Esophagus mucosa (tissue), 1 donor: ENCODE measurements at regions not wholly inside any gene's neighbourhood (a gene's known extent, or its start where the extent isn't known, plus 50 kb on each side); places are given as distances from the start of the nearest gene placed in this dataset.
"Not testable (repeated sequence)": the region's sequence is repeated elsewhere in the genome, so short reads cannot be mapped to it uniquely, and the experiment has no call there.

Experiments
- ATAC-seq: fragments of 200-7000 bp; cut with Tn5 transposase; one replicate; pipeline ENCODE4 v1.9.1; 2020
- donor health status: DM: yes; HTN: yes; CAD: no.

GRCh38 chr14:87043667-87044200, 949.2 kb downstream of the GALC start:
- ATAC-seq = no peak

DNA sequence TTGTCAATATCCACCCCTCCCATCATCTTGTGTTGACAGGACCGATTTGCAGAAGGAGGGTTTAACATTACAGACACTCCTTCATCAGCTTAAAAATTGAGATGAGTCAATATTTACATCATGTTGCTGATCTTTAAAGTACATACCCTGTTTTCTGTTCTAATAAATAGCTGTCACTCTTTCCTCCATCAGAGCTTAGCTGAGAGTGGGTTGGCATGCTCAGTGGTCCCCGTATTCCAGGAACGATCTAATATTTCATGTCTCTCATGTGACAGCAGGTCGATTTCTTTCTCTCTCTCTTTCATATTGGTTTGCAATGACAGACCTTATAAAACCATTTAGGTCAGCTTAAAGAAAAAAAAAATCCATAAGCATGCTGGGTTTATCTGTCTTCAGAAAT, 950.6 kb downstream of the GALC start:
- no peak for ATAC-seq

GRCh38 chr14:87041290-87042020, 951.5 kb downstream of the GALC start:
- no peak for ATAC-seq

DNA sequence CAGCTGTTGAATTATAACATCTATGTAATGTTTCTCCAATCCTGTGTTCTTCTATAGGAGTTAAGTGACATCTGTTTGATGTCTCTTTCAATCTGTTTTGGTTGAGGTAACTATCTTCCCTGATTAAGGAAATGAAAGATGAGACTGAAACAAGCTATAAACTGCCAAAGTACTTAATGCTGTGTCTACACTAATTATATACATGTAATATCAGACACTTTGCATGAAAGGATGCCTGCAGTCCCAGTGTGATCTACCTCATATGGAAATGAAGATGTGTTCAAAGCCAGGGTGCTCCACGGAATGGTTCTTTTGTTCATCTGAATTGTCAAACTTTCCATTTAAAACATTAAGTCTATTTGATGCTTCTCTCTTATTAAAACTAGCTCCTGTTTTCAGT, 958.3 kb downstream of the GALC start:
- ATAC-seq = no peak

DNA sequence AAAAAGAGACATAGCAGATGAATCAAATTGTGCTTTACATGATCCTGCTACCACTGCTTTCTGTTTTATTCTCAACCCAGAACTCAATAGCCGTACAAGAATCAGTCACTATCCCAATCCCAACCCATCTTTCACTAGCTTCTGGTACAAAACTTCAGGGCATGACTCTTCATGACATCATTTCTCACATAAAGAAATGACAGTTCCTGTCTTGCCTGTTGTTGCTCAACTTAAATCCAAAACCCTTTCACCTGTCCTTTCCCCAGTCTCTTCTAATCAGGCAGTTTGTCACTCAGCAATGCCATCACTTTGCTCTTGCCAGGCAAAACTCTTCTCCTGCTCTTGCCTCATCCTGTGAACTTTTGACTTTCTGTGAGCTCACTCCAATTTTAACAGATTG, 962.8 kb downstream of the GALC start:
- no peak for ATAC-seq

DNA sequence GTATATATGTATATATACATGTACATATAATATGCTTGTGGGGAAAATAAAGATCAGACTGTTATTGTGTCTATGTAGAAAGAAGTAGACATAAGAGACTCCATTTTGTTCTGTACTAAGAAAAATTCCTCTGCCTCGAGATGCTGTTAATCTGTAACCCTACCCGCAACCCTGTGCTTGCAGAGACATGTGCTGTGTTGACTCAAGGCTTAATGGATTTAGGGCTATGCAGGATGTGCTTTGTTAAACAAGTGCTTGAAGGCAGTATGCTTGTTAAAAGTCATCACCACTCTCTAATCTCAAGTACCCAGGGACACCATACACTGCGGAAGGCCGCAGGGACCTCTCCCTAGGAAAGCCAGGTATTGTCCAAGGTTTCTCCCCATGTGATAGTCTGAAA, 972.9 kb downstream of the GALC start:
- not testable (repeated sequence) for ATAC-seq

DNA sequence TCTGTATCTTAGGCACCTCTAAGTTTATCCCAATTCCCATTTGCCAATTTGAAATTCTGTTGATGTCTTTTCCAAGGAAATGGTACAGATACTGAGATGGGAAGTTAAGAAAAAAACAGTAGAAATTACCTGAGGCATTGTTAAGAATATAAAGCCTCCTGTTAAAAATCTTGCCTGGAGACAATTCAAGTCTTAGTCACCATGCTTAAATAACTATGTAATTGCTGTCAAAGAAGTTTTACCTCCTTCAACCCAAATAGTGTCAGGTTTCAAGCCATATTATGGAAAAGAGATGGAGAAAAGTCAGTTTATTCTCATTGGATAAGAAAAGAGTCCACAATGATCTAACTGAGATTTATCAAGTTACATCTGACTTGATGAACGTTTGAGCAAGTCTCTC, 974.7 kb downstream of the GALC start:
- ATAC-seq = no peak

- ATAC-seq = no peak
Observed at GRCh38 chr14:87017335-87017734, 975.6 kb downstream of the GALC start.

DNA sequence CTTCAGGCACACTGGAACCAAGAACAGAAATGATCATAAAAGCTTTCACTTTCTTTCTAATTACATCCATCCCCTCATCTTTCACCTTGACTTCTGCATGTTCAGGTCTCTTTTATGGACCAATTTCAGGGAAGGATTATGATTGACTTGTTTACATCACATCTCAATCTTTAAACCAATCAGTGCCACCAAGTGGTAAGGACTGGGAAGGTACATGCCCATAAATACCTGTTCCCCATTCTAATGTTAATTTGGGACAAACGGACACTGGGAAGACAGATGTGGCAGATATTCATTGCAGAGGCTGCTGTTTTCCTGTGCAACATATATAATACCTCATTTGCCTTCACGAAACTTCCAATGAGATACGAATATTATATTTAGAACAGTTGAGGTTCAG, 978.1 kb downstream of the GALC start:
- ATAC-seq = no peak

GRCh38 chr14:87013583-87013982, 979.4 kb downstream of the GALC start:
- no peak for ATAC-seq

DNA sequence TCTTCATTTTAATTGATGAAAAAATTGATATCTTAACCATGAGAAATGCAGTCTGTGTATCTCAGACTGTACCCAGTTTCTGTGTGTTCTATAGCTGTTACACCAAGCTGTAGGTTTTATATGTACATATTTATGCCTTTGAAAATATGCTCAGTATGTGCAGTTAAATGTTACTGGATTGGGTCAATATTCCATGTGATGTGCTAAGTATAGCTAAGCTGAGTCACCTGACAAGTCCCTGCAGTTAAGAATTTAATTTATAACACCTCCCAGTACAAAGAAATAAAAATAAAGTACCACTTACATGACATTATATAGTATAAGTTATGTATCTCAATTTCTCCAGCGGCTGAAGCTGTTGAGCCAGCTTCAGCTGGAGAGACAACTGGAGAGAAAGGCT, 984.0 kb downstream of the GALC start:
- ATAC-seq = no peak

GRCh38 chr14:87005280-87005679, 987.7 kb downstream of the GALC start:
- ATAC-seq = no peak

GRCh38 chr14:87002776-87003175, 990.2 kb downstream of the GALC start:
- no peak for ATAC-seq

GRCh38 chr14:87001333-87001732, 991.6 kb downstream of the GALC start:
- no peak for ATAC-seq

DNA sequence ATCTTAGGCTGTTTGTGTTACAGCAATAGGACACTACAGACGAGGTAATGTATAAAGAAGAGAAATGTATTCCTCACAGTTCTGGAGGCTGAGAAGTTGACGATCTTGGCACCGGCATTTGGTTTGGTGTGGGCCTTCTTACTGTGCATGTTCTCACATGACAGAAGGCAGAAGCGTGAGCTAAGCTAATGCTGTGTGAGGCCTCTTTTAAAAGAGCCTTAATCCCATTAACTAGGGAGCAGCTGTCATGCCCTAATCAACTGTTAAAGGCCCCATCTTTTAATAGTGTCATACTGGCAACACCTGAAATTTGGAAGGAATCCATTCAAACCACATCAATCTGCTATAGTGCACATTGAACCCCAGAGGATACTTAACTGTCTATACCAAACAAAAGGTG, 992.9 kb downstream of the GALC start:
- no peak for ATAC-seq

- ATAC-seq = no peak
Observed at GRCh38 chr14:86999036-86999435, 993.9 kb downstream of the GALC start.

DNA sequence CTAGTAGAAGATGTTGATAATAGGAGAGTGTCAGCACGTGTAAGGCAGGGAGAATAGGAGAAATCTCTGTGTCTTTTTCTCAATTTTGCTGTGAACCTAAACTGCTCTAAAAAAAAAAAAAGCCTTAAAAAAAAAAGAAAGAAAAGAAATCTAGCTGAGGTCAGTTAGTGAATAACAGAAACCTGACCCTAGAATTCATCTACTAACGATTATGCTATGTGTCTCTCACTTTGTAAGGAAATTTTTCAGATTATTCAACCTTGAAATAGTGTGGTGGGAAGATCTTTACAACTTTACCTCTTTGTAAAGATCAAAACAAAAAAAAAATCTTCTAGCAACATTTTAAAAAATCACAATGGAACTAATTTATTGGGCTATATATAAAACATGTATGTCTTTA, 995.7 kb downstream of the GALC start:
- ATAC-seq = no peak

DNA sequence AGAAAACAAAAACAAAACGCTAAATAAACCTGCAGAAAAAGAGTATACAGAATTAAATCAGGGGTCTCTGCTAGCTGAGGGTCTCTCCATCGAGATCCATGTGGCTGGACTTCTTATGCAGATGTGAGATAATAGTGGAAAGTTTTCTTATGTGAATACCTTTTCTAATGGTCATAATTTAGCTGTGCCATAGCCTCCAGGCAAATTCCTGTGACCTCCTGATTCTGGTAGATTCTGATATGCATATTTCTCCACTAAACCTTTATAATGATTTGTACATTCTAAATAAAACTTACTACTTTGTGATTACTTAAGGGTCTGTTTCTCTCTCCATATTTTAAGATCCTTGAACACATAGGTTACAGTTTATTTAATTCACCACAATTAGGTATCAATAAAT, 1002.6 kb downstream of the GALC start:
- ATAC-seq = no peak

- ATAC-seq = no peak
Observed at GRCh38 chr14:86989285-86989684, 1003.7 kb downstream of the GALC start.

DNA sequence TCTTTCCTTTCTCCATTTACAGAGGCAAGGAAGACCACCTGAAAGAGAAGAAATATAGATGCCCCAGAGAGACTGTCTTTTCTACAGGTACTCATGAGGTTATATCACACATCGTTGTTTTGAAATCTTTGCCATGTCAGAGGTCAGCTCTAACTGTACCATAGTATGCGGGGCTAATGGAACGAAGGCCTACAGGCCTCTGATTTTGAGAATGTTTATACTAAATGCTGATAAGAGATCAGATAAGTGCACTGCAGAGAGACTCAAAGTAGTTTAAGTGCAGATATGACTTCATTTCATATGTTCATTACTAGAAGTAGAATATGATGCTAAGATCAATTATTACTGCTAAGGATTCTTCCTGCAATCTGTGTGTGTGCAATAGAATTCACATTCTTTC, 1005.0 kb downstream of the GALC start:
- ATAC-seq = no peak

DNA sequence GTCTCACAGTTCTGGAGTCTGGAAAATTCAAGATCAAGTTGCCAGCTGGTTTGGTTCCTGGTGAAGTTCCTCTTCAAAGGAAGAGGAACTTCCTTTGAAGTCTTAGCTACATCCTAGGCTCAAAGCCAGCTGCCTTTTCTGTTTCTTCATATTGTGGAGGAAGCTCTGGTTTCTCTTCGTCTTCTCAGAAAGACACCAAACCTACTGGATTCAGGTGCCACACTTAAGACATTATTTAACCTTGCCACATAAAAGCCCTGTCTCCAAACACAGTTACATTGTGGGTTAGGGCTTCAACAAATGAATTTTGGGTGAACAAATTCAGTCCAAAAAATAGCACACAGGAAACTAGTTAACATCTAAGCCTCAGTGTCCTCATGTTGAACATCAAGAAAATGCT, 1019.8 kb downstream of the GALC start:
- no peak for ATAC-seq

- no peak for ATAC-seq
Observed at GRCh38 chr14:86971292-86971691, 1021.7 kb downstream of the GALC start.

GRCh38 chr14:86961106-86961716, 1031.8 kb downstream of the GALC start:
- ATAC-seq = no peak

GRCh38 chr14:86955771-86956354, 1037.1 kb downstream of the GALC start:
- no peak for ATAC-seq
